SK-N-SH treated with all-trans-retinoic acid at 6 μM for 48 hours (cell line): ENCODE measurements at regions not wholly inside any gene's neighbourhood (a gene's known extent, or its start where the extent isn't known, plus 50 kb on each side); places are given as distances from the start of the nearest gene placed in this dataset.

Source experiments
- ATAC-seq: fragments of 200-7000 bp; cut with Tn5 transposase; 3 replicates; pipeline ENCODE4 v1.9.1; 2020; ENCODE audit warnings: mild to moderate bottlenecking, moderate library complexity
- BACH2 ChIP-seq: fragments of 250-450 bp; sonication (Bioruptor Pico); IDR thresholded peaks from 2 replicates; pipeline ENCODE4 v1.9.0; 2021; ENCODE audit warnings: mild to moderate bottlenecking, borderline replicate concordance
- CSDC2 ChIP-seq: fragments of 250-450 bp; sonication (Bioruptor Pico); IDR thresholded peaks from 2 replicates; pipeline ENCODE4 v1.5.0; 2020; ENCODE audit warnings: mild to moderate bottlenecking, moderate library complexity
- GLIS3 ChIP-seq: fragments of 250-450 bp; sonication (Bioruptor Pico); IDR thresholded peaks from 2 replicates; pipeline ENCODE4 v1.5.0; 2020; ENCODE audit warnings: mild to moderate bottlenecking, moderate library complexity
- OSR1 ChIP-seq: fragments of 250-450 bp; sonication (Bioruptor Pico); IDR thresholded peaks from 2 replicates; pipeline ENCODE4 v1.8.0; 2022; ENCODE audit warnings: moderate library complexity, mild to moderate bottlenecking, inconsistent platforms
- PATZ1 ChIP-seq: fragments of 250-450 bp; sonication (Bioruptor Pico); IDR thresholded peaks from 2 replicates; pipeline ENCODE4 v1.8.0; 2020; ENCODE audit warnings: mild to moderate bottlenecking, moderate library complexity, borderline replicate concordance
- SNAI2 ChIP-seq: fragments of 250-450 bp; sonication (Bioruptor Pico); IDR thresholded peaks from 2 replicates; pipeline ENCODE4 v1.5.0; 2020; ENCODE audit warnings: mild to moderate bottlenecking, moderate library complexity
- TCF4 ChIP-seq: fragments of 250-450 bp; sonication (Bioruptor Pico); IDR thresholded peaks from 2 replicates; pipeline ENCODE4 v1.8.0; 2021; ENCODE audit warnings: mild to moderate bottlenecking, moderate library complexity, borderline replicate concordance
- TOX ChIP-seq: fragments of 250-450 bp; sonication (Bioruptor Pico); IDR thresholded peaks from 2 replicates; pipeline ENCODE4 v1.8.0; 2021; ENCODE audit warnings: mild to moderate bottlenecking, moderate library complexity, borderline replicate concordance
- ZC3H10 ChIP-seq: fragments of 250-450 bp; sonication (Bioruptor Pico); IDR thresholded peaks from 2 replicates; pipeline ENCODE4 v1.5.1; 2021; ENCODE audit warnings: mild to moderate bottlenecking, moderate library complexity
- ZFP3 ChIP-seq: fragments of 250-450 bp; sonication (Bioruptor Pico); IDR thresholded peaks from 2 replicates; pipeline ENCODE4 v1.5.0; 2020; ENCODE audit warnings: mild to moderate bottlenecking, moderate library complexity
- ZFP30 ChIP-seq: fragments of 450-650 bp; formaldehyde crosslinking; IDR thresholded peaks from 2 replicates; pipeline ENCODE4 v1.5.0; 2022; ENCODE audit warnings: mild to moderate bottlenecking, moderate library complexity
- ZNF565 ChIP-seq: fragments of 450-650 bp; formaldehyde crosslinking; conservative IDR thresholded peaks from 2 replicates; pipeline ENCODE4 v1.5.0; 2020; ENCODE audit warnings: low read depth, mild to moderate bottlenecking, moderate library complexity
- ZNF70 ChIP-seq: fragments of 450-650 bp; formaldehyde crosslinking; IDR thresholded peaks from 2 replicates; pipeline ENCODE4 v1.5.0; 2020; ENCODE audit warnings: mild to moderate bottlenecking, moderate library complexity
- ZNF8 ChIP-seq: fragments of 450-650 bp; formaldehyde crosslinking; IDR thresholded peaks from 2 replicates; pipeline ENCODE4 v1.5.0; 2020; ENCODE audit warnings: mild to moderate bottlenecking, moderate library complexity
- TF ChIP-seq, protein P1 (sequence below): fragments of 250-450 bp; sonication (Bioruptor Pico); IDR thresholded peaks from 2 replicates; pipeline ENCODE4 v1.8.0; 2021; ENCODE audit warnings: low read depth, mild to moderate bottlenecking, moderate library complexity, borderline replicate concordance
- TF ChIP-seq, protein P2 (sequence below): fragments of 250-450 bp; sonication (Bioruptor Pico); IDR thresholded peaks from 2 replicates; pipeline ENCODE4 v1.5.1; 2020; ENCODE audit warnings: low read depth, mild to moderate bottlenecking, moderate library complexity

DNA sequence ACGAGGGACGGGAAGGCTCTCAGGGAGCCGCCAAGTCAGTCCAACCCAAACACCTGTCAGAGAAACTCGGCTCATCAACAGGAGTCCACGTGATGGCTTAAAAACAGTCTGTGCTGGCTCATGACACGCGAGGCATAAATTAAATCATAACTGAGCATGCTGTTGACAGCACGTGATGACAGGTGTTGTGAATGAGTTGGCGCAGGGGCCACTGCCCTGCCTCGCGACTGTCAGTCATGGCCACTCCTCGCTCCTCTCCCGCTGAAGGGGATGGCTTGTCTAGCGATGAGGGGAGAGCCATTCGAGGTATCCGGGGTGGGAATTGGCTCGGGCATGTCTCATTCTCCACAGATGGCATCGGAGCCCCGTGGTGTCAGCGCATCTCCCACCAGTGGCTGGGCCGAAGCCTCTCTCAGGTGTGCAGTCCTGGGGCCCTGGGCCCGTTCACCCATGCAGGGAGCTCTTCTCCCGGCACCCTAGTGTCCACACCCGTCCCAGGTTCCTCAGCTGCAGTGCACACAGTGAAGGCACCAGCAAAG is 313.3 kb downstream of the BMP7 start (continued):
- TF ChIP-seq, protein P1, sequence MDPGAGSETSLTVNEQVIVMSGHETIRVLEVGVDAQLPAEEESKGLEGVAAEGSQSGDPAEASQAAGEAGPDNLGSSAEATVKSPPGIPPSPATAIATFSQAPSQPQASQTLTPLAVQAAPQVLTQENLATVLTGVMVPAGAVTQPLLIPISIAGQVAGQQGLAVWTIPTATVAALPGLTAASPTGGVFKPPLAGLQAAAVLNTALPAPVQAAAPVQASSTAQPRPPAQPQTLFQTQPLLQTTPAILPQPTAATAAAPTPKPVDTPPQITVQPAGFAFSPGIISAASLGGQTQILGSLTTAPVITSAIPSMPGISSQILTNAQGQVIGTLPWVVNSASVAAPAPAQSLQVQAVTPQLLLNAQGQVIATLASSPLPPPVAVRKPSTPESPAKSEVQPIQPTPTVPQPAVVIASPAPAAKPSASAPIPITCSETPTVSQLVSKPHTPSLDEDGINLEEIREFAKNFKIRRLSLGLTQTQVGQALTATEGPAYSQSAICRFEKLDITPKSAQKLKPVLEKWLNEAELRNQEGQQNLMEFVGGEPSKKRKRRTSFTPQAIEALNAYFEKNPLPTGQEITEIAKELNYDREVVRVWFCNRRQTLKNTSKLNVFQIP (CRISPR knock-in tag): no peak

- TF ChIP-seq SNAI2 (CRISPR knock-in tag): no peak
- TF ChIP-seq ZFP30 (CRISPR knock-in tag): no peak
- TF ChIP-seq BACH2 (CRISPR knock-in tag): no peak
- TF ChIP-seq, protein P2, sequence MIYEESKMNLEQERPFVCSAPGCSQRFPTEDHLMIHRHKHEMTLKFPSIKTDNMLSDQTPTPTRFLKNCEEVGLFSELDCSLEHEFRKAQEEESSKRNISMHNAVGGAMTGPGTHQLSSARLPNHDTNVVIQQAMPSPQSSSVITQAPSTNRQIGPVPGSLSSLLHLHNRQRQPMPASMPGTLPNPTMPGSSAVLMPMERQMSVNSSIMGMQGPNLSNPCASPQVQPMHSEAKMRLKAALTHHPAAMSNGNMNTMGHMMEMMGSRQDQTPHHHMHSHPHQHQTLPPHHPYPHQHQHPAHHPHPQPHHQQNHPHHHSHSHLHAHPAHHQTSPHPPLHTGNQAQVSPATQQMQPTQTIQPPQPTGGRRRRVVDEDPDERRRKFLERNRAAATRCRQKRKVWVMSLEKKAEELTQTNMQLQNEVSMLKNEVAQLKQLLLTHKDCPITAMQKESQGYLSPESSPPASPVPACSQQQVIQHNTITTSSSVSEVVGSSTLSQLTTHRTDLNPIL (CRISPR knock-in tag): no peak
- no peak for ATAC-seq
Observed at GRCh38 chr20:56954797-56955196, 311.6 kb downstream of the BMP7 start.

DNA sequence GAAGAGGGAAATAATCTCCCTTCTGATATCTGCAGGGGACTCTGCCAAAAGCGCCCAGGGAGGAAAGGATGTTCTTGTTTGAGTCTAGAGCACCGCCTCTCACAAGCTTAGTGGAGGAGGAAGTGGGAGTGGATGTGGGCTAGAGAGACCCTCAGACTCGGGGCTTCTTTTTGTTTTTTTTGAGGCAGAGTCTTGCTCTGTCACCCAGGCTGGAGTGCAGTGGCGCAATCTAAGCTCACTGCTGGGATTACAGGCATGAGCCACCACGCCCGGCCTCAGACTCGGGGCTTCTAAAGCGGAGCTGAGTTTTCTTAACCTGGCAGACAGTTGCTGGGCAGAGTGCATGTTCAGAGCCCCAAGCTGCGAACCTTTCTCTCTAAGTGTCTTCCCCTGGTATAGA is 310.8 kb downstream of the BMP7 start:
- no peak for ATAC-seq
- TF ChIP-seq, protein P2 (CRISPR knock-in tag): no peak
- no peak for TF ChIP-seq TCF4 (CRISPR knock-in tag)
- TF ChIP-seq ZC3H10 (CRISPR knock-in tag): no peak
- TF ChIP-seq TOX: no peak
- no peak for TF ChIP-seq ZFP30 (CRISPR knock-in tag)
- TF ChIP-seq OSR1 (CRISPR knock-in tag): no peak
- no peak for TF ChIP-seq ZNF565
- TF ChIP-seq SNAI2 (CRISPR knock-in tag): no peak

GRCh38 chr20:56956534-56956933 is 309.9 kb downstream of the BMP7 start:
- no peak for ATAC-seq
- TF ChIP-seq TOX (no peak), ZNF70 (CRISPR knock-in tag) (no peak), SNAI2 (CRISPR knock-in tag) (no peak), ZNF8 (CRISPR knock-in tag) (no peak), PATZ1 (no peak), ZNF565 (no peak), BACH2 (CRISPR knock-in tag) (no peak), ZFP30 (CRISPR knock-in tag) (no peak), CSDC2 (CRISPR knock-in tag) (no peak), OSR1 (CRISPR knock-in tag) (no peak), ZC3H10 (CRISPR knock-in tag) (no peak), TCF4 (CRISPR knock-in tag) (no peak)
- TF ChIP-seq, all 23 proteins: peak for 0

DNA sequence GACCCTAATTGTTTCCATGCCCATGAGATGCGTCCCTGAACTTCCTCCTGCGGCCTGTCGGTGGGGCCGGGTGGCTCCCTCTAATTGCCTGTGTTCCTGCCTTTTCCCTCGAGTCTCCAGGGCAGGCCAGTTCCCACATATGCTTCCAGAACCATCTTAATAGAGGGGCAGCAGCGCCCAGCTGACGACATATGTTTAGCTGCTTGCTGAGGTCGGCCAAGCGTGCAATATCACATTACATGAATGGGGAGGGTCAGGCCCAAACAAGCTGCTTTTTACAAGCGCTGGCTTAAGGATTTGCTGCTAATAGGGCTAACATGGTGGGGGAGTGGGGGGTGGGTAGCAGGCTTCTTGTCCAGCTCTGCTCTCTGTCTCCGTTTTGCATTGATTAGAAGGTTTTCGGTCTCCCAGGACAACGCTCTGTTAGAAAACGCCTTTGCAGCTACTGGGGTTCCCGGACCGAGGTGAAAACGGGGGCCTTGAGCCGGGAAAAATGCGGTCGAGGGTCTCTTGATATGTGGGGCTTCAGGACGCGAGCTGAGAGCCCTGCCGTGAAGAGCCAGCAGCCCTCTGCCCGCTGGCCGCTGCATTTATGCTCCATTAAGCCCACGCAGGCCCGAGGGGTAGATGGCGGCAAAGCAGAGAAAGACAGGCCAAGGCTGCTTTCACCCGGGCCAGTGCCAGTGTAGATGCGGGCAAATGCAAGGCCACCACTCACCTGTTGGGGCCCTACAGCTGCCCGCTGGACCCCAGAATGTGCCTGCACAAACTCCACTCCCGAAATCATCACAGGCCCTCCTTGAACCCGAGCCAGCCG is 308.5 kb downstream of the BMP7 start:
- TF ChIP-seq GLIS3 (no peak), CSDC2 (CRISPR knock-in tag) (no peak), SNAI2 (CRISPR knock-in tag) (no peak), ZNF565 (no peak), ZFP3 (CRISPR knock-in tag) (no peak), ZNF70 (CRISPR knock-in tag) (no peak), PATZ1 (no peak), TCF4 (CRISPR knock-in tag) (no peak)
- TF ChIP-seq, protein P1 (CRISPR knock-in tag): no peak
- ATAC-seq: no peak
